ENCODE measurements at regions not wholly inside any gene's neighbourhood (a gene's known extent, or its start where the extent isn't known, plus 50 kb on each side); places are given as distances from the start of the nearest gene placed in this dataset.
A peak's percentile ranks its signal among the peaks of the same experiment; 100 is the strongest.

- POLR2A ChIA-PET = no interaction called here
- dilution Hi-C loops (cut with MboI; ENCODE audit: extremely low pct_ligation_motif_present, low sequenced_read_pairs) = no loop called here
- intact Hi-C loops (cut with micrococcal nuclease) = no loop called here
- no peak overlapping the region for H3K4me2 ChIP-seq (ENCODE audit: insufficient read depth, low read length)
- no peaks in the 10 kb centered on the region for H3K9me1 ChIP-seq (replicated peaks; ENCODE audit: control insufficient read depth, extremely low read depth, insufficient read depth, low read length)
- CTCF ChIA-PET = no interaction called here
- no peaks in the 10 kb centered on the region for H3K27me3 ChIP-seq (ENCODE audit: control insufficient read depth in 2 of 2, insufficient read depth in 2 of 2, low read length in 2 of 2)
- H4K20me1 ChIP-seq (replicated peaks; ENCODE audit: control insufficient read depth, extremely low read depth, insufficient read depth, low read length) = no peaks in the 10 kb centered on the region
- H3K27ac ChIP-seq (ENCODE audit: insufficient read depth, low read depth, low read length) = no peak overlapping the region
- peaks cover 8% of the 10 kb centered on the region for H3K4me1 ChIP-seq (ENCODE audit: control insufficient read depth, extremely low read depth, insufficient read depth, low read length)
- H3K79me2 ChIP-seq (ENCODE audit: control insufficient read depth, insufficient read depth, low read length) = no peaks in the 10 kb centered on the region
- H3K4me3 ChIP-seq (replicated peaks in 1 of 3; ENCODE audit: insufficient read depth in 1 of 3, low read depth in 1 of 3, low read length in 3 of 3) = no peak overlapping the region
- no peak overlapping the region for H2AFZ ChIP-seq (ENCODE audit: low read depth, low read length)
- H3K36me3 ChIP-seq (ENCODE audit: control insufficient read depth in 2 of 2, extremely low read depth in 1 of 2, insufficient read depth in 2 of 2, low read length in 2 of 2) = no peaks in the 10 kb centered on the region
- BruUV-seq (replicated peaks) = no TSS peak
- DNase-seq (ENCODE audit: low read depth, low spot score) = peak; percentile 25
- TF ChIP-seq MYC (IDR thresholded peaks at IDR 0.05; ENCODE audit: low read depth, low read length) (no peak), POLR2A (IDR thresholded peaks at IDR 0.05; ENCODE audit: low read depth, low read length) (no peak), FOS (IDR thresholded peaks at IDR 0.05; ENCODE audit: borderline replicate concordance, insufficient read depth, low read length) (peak; percentile 45)
- TF ChIP-seq, protein P1, sequence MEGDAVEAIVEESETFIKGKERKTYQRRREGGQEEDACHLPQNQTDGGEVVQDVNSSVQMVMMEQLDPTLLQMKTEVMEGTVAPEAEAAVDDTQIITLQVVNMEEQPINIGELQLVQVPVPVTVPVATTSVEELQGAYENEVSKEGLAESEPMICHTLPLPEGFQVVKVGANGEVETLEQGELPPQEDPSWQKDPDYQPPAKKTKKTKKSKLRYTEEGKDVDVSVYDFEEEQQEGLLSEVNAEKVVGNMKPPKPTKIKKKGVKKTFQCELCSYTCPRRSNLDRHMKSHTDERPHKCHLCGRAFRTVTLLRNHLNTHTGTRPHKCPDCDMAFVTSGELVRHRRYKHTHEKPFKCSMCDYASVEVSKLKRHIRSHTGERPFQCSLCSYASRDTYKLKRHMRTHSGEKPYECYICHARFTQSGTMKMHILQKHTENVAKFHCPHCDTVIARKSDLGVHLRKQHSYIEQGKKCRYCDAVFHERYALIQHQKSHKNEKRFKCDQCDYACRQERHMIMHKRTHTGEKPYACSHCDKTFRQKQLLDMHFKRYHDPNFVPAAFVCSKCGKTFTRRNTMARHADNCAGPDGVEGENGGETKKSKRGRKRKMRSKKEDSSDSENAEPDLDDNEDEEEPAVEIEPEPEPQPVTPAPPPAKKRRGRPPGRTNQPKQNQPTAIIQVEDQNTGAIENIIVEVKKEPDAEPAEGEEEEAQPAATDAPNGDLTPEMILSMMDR (IDR thresholded peaks at IDR 0.05; ENCODE audit: extremely low read depth in 1 of 2, insufficient read depth in 1 of 2, low read depth in 1 of 2, low read length in 2 of 2) = no peak
- FAIRE-seq = no peak
- H3K9me3 ChIP-seq (replicated peaks; ENCODE audit: control insufficient read depth, insufficient read depth, low read length) = no peaks in the 10 kb centered on the region
- H3K9ac ChIP-seq (replicated peaks; ENCODE audit: extremely low read depth, insufficient read depth, low read length) = no peak overlapping the region
These were observed 1080.8 kb upstream of the PIK3C3 start for GRCh38 chr18:40874233-40874632.

GRCh38 chr18:40868110-40868858 is 1086.8 kb upstream of the PIK3C3 start:
- no peak overlapping the region for H3K9ac ChIP-seq (replicated peaks; ENCODE audit: extremely low read depth, insufficient read depth, low read length)
- TF ChIP-seq FOS (IDR thresholded peaks at IDR 0.05; ENCODE audit: borderline replicate concordance, insufficient read depth, low read length) = peak; percentile 91
- peak; percentile 89 for TF ChIP-seq GATA2 (IDR thresholded peaks at IDR 0.05; ENCODE audit: insufficient read depth, insufficient read length, low read depth, low read length)
- no peak for TF ChIP-seq EZH2 (IDR thresholded peaks at IDR 0.05; ENCODE audit: borderline replicate concordance, low read depth, low read length, severe bottlenecking)
- TF ChIP-seq MYC (IDR thresholded peaks at IDR 0.05; ENCODE audit: low read depth, low read length) = no peak
- TF ChIP-seq, protein P2, sequence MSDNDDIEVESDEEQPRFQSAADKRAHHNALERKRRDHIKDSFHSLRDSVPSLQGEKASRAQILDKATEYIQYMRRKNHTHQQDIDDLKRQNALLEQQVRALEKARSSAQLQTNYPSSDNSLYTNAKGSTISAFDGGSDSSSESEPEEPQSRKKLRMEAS (IDR thresholded peaks at IDR 0.05; ENCODE audit: insufficient read depth, insufficient read length) = no peak
- no peak for TF ChIP-seq POLR2A (IDR thresholded peaks at IDR 0.05; ENCODE audit: low read depth, low read length)
- no peak for TF ChIP-seq JUN (IDR thresholded peaks at IDR 0.05; ENCODE audit: borderline replicate concordance, insufficient read depth, insufficient read length, low read depth)
- TF ChIP-seq, protein P1 (IDR thresholded peaks at IDR 0.05; ENCODE audit: extremely low read depth in 1 of 2, insufficient read depth in 1 of 2, low read depth in 1 of 2, low read length in 2 of 2) = no peak
- H3K27ac ChIP-seq (ENCODE audit: insufficient read depth, low read depth, low read length) = no peak overlapping the region
- dilution Hi-C loops (cut with MboI; ENCODE audit: extremely low pct_ligation_motif_present, low sequenced_read_pairs) (no loop called here), intact Hi-C loops (cut with micrococcal nuclease) (no loop called here)
- H3K4me2 ChIP-seq (ENCODE audit: insufficient read depth, low read length) = no peak overlapping the region
- ChIA-PET CTCF (interaction anchor here (0.7 kb wide), 1 partner anchor 13 kb away, joined by 3 read pairs; no protein-coding TSS in a partner anchor), POLR2A (no interaction called here)
- H3K36me3 ChIP-seq (ENCODE audit: control insufficient read depth in 2 of 2, extremely low read depth in 1 of 2, insufficient read depth in 2 of 2, low read length in 2 of 2) = no peaks in the 10 kb centered on the region
- no peaks in the 10 kb centered on the region for H3K9me1 ChIP-seq (replicated peaks; ENCODE audit: control insufficient read depth, extremely low read depth, insufficient read depth, low read length)
- no peaks in the 10 kb centered on the region for H3K9me3 ChIP-seq (replicated peaks; ENCODE audit: control insufficient read depth, insufficient read depth, low read length)
- no peak overlapping the region for H2AFZ ChIP-seq (ENCODE audit: low read depth, low read length)
- H4K20me1 ChIP-seq (replicated peaks; ENCODE audit: control insufficient read depth, extremely low read depth, insufficient read depth, low read length) = no peaks in the 10 kb centered on the region
- peaks cover 2% of the 10 kb centered on the region for H3K4me1 ChIP-seq (ENCODE audit: control insufficient read depth, extremely low read depth, insufficient read depth, low read length)
- BruUV-seq (replicated peaks) = no TSS peak
- H3K27me3 ChIP-seq (ENCODE audit: control insufficient read depth in 2 of 2, insufficient read depth in 2 of 2, low read length in 2 of 2) = no peaks in the 10 kb centered on the region
- DNase-seq (ENCODE audit: low read depth, low spot score) (peak; percentile 49), FAIRE-seq (no peak)
- H3K79me2 ChIP-seq (ENCODE audit: control insufficient read depth, insufficient read depth, low read length) = no peaks in the 10 kb centered on the region
- no peak overlapping the region for H3K4me3 ChIP-seq (replicated peaks in 1 of 3; ENCODE audit: insufficient read depth in 1 of 3, low read depth in 1 of 3, low read length in 3 of 3)

Data from endothelial cell of umbilical vein (primary cell).